DMS 273 (cell line): ENCODE measurements at regions not wholly inside any gene's neighbourhood (a gene's known extent, or its start where the extent isn't known, plus 50 kb on each side); places are given as distances from the start of the nearest gene placed in this dataset.
A peak's percentile ranks its signal among the peaks of the same experiment; 100 is the strongest.
"Not testable (repeated sequence)": the region's sequence is repeated elsewhere in the genome, so short reads cannot be mapped to it uniquely, and the experiment has no call there.

Experiments used
- DNase-seq: peaks from one replicate; lab custom pipeline; 2025; ENCODE audit not compliant: unreplicated experiment; lab: John Stamatoyannopoulos, UW

DNA sequence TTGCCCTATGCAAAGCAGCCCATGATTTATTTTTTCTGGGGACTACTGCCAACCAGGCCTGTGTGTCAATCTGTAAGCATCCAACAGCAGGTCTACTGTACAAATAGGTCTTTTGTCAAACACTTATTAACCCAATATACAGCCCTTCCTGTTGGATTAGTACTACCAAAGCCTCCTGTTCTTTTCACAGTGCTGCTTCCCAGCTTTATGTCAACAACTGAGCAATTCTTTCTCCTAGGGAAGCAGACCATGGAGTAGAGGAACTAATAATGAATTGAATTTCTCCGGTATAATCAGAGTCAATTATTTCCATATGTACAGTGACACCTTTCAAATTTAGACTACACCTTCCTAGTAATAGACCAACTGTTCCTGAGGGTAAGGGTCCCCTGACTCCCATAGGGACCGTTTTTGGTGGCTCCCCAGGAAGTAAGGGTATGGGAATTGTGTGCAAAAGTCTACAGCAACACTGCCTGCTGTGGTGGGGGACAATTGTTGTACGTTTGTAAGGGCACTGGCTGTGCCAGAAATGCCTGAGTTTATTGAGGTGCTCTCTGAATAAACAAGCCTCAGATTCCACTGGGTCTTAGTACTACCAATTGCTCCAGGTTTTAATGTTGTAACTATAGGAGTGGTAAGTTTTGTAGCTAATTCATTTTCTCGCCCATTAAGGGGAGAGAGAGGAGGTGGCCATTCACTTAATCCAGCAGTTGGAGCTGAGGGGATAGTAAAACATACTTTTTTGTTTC, 286.1 kb upstream of the MTPN start:
- DNase-seq: not testable (repeated sequence)

DNA sequence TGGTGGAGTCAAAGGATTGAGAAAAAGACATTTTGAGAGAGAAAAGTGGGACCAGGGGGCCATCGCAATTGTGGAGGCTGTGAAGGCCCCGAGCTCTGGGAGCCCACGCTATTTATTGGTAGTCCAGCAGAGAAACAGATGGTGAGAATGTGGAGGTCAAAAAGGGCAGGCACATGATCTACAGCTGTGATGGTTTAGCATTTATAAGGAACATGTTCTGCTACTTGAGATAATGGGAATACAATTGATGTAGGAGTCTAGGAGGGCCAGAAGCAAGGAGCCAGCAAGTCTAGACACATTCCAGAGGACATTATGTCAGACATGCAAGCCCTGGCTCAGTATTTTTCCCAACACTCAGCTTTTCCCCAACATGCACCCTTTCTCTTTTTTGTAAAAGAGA, 283.4 kb upstream of the MTPN start:
- DNase-seq: not testable (repeated sequence)

DNA sequence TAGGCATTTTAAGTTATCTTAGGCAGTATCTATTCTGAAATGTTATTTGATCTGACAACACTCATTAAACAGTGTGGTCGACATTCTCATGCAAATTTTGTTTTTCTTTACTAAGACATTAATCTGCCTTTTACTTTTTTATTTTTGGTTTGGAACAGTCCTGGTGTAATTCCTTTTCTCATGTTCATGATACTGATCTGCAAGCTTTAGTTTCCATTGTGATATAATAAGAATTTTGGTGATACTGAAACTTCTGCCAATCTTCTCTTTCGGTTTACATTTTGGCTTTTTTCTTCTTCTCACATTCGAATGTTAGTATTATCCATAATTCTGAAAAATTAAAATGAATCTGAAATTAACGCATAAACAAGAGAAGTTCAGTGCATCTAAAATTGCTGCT, 281.9 kb upstream of the MTPN start:
- no peak for DNase-seq

DNA sequence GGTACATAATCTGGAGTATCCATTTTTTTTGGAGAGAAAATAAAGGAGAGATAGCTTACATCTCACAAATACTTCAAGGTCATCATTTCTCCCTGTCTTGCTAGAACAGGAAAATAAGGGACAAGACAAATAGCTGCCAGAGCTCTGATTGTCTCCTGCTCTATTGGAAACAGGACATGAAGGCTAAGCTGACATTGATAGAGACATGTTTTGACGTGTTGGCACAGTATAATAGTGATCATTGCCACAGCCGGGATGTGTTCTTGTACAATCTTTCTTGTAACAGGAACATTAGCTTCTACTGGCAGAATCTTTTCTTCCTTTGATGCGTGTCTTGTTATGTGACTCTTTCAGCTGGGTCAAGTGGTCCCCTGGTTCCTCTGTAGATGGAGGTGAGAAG, 279.3 kb upstream of the MTPN start:
- no peak for DNase-seq

DNA sequence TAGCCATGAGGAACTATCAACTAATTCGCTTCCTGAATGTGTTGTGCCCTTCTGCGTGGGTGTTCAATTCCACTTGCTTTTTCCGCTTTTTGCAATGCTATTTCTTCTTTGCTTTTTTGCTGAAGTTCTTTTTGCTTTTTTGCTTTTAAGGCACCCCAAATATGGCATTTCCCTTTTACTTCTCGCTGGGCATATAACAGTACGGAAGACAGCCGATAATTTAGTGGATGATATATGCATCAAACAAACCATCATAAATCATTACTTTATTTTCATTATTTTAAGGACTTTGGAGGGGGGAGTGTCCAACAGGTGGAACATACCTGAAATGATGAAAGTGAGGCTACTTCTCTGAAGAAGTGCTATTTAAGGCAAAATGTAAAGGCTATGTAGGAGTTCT, 277.0 kb upstream of the MTPN start:
- no peak for DNase-seq

DNA sequence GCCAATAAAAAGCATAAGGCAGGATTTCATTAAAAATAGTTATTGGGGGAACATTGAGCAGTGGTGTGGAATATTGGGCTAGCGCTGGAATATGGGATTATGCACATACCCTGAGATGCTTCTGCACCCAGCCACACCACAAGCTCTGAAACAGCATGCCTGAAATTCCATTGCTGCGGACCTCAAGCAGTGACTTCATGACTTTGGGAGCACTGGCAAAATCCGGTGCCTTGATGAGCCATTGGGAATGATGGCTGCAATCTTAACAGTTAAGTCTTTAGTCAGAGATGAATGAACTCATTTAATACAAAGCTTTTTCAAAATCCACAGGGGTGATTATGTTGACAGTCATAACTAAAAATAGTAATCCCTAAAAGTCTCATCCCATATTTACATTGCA, 274.7 kb upstream of the MTPN start:
- DNase-seq: no peak

DNA sequence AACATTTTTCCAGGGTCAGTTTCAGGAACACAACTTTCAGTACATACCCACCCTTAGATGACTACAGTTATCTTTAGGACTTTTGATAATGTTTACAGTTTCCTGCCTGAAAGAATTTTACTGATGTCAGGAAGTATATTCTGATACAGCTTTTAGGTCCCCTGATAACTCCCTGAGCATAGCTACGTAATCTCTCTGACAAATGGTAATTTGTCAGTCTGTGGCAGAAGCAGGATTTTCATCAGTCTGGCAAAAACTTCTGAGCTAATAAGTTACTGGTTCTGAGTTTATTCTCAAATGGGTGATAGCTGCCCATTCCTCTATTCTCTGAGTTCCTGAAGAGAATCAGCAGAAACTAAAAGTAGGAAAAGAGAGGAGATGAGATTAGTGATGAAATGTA, 270.1 kb upstream of the MTPN start:
- DNase-seq: no peak

DNA sequence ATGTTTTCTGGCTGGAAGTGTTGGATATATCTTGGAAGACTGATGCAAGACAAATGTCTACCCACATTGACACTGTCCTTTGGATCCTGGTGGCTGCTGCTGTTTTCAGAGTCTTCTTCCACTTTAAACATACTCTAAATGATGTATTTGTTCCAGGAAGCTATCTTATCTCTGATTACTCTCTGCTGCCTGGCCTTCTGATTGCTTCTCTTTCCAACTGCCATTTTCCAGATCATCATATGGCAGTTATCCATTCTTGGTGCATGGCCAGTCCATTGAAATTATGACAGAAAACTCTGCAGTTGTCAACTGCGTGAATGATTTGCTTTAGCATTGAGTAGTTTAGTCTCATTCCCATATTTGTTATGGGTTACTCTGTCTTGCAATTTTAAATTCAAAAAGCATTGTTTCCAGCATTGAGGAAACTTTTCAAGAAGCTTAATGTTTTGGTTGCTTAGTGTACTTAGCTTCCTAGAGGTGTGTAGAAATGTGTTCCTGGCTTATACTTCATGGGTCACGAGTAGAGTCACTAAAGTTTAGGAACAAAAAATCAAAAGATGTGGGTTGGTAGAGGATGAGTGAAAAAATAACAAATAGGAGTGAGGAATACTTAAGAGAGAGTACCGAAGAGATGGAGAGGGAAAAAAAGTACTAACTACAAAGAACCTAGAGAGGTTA, 268.3 kb upstream of the MTPN start:
- no peak for DNase-seq

DNA sequence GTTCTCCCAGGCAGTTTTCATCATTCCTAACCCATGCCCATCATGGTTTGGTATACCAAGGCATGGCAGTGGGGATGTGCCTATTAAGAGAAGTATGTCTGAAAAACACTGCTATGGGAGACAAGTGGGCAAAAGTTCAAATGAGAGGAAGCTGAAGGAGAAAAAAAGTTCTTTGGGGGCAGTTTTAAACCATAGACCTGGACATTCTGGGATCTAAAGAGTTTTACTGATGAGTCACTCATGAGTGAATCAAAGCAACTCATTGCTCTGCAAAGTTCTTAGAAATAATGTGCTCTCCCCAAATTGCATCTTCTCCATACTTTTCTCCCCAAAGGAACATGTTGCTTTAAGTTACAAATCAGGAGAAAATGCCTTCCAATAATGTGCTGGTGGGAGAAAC, 256.9 kb upstream of the MTPN start:
- no peak for DNase-seq

DNA sequence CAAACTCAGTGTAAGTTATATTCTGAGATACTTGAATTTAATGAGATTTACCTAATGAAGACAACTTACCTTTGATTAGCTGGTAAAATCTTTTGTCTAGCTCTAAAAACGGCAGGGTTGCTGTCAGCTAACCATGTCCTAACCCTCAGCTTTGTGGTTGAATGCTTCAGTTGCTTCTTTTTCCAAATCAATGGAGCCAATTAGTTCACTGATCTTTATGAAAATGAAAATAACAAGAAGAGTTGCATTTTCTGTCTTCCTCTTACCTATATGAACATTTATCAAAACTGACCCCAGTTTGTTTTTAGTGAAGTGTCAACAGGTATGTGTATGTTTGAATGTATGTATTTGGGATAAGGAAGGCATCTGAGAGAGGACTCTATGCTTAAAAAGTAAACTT, 253.1 kb upstream of the MTPN start:
- DNase-seq: no peak

DNA sequence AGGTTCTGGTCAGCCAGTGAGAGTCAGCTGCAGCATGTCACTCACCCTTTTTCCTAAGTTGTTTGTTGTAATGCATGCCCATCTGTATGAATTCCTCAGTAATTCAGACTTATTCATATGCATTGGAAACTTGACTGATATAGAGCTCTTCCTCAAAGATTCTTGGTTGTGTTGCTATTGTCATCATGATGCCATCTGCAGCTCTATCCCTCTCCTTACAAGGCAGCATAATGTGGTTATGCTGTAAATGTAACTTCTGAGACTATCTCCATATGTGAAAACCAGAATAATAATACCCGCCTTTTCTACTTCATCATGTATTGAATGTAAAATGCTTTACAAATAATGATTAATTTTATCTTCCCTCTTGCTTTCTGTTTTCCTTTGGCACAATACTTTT, 252.6 kb upstream of the MTPN start:
- no peak for DNase-seq

DNA sequence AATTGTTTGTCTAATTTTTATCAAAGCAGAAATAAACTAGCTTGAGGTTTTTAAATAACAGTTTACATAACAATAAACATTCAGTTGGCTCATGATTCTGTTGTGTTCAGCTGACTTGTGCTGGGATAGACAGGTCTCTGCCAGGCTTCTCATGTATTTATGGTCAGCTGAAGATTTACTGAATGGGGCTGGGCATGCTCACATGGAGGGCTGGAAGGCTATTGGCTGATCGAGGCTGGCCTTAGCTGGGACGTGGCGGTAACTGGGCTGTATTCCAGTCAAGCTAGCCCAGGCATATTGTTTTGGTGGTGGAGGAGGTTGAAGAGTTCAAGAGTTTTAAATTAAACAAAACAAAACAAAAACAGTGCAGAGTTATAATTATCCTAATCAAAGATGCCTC, 251.0 kb upstream of the MTPN start:
- no peak for DNase-seq

DNA sequence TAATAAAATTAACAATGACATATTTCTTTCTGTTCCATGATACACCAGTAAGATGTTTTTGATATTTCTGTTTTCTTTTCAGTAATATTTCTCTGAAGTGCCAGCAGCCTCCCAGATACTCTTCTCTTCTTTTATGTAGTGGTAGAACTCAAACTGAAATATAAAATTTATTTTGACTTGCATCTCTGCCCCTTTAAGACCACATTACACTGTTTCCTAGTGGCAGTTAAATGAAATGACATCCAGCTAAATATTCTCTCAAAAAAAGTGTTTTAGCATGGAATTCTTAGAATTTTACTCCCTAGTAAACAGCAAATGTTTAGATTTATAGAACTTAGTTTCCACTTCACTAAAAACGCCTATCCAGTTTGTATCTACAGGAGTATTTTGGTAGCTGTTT, 237.2 kb upstream of the MTPN start:
- no peak for DNase-seq

DNA sequence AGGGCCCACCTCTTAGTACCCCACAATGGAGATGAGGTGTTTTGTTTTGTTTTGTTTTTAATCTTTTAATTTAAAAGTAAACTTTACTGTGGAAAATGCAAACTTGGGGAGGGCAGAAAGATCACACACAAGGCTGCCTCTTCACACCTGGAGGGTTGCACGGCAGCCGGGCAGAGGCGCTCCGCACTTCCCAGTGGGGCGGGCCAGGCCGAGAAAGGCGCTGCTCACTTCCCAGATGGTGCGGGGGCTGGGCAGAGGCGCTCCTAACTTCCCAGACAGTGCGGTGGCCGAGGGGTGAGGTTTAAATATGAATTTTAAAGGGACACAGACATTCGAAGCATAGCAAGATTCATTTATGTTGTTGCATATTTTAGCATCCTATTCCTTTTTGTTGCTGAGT, 235.9 kb upstream of the MTPN start:
- peak; percentile 3 for DNase-seq

DNA sequence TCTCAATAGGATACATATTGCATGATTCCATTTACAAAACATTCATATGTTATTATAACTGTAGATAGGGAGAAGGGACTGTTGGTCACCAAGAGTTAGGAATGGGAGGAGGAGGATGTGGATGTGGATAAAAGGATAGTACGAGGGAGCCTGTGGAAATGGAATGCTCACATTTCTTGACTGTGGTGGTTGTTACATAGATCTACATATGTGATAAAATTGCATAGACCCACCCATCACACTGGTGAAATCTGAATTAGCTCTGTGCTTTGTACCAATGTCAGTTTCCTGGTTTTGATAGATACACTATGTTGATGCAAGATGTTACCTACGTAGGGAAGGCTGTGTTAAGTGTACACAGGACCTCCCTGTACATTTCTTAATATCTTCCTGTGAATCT, 233.5 kb upstream of the MTPN start:
- no peak for DNase-seq

DNA sequence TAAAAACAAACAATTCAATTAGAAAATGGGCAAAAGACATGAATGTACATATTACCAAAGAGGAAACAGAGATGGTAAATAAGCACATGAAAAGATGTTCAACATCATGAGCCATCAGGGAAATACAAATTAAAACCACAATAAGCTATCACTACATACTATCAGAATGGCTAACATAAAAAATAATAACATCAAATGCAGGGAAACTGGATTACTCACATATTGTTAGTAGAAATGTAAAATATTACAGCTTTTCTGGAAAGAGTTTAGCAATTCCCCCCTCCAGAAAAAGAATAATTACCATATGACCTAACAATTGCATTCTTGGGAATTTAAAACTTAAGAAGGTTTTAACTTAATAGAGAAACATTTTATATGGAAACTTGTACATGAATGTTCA, 232.9 kb upstream of the MTPN start:
- no peak for DNase-seq

DNA sequence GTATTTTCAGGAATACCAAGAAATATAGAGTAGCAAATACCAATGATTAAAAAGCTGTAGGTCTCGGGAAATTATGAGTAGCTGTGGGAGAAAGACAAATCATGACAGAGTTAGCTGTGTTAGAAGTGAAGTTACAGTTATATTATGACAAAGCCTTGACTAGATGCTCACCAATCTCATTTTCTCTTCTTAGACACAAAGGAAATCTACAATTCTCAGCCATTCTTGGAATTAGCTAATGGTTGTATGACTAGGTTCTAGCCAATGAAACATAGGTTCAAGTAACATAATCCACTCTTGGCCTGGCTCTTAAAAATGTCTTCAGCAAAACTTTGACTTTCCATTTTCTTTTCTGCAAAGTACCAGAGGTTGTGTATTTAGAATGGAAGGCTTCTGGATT, 228.8 kb upstream of the MTPN start:
- no peak for DNase-seq

DNA sequence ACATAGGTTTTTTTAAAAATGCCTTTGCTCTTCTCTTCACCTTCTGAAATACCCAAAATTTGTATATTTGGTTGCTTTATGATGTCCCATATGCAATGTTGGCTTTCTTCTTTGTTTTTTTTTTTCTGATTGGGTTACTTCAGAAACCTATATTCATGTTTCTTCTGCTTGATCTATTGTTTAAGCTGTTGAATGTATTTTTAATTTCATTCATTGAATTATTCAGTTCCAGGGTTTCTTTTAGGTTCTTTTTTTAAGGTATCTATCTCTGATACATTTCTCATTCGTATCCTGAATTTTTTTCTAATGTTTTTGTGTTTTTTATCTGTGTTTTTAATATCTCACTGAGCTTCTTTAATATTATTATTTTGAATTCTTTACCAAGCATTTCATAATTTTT, 221.0 kb upstream of the MTPN start:
- DNase-seq: no peak

DNA sequence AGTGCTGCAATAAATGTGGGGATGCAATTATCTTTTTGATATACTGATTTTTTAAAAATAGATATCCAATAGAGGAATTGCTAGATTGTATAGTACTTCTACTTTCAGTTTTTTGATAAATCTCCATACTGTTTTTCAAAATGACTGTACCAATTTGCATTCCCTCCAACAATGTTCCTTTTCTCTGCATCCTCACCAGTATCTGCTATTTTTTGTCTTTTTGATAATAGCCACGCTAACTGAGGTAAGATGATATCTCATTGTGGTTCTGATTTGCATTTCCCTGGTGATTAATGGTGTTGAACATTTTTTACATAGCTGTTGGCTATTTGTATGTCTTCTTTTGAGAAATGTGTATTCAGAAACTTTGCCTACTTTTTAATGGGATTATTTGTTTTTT, 217.7 kb upstream of the MTPN start:
- no peak for DNase-seq

DNA sequence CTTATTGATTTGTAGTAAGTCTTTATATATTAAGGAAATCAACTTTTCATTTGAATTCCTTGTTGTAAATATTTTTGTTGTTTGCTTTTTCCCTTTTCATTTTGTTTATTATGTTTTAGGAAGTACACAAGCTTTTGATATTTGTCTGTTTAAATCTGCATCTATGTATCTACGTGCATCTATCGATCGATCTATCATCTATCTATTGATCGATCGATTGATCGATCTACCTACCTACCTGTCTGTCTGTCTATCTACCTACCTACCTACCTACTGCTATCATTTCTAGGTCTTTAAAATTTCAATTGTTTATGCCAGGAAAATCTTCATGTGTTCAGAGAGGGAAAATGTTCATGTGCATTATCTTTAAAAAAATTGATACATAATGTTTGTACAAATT, 216.8 kb upstream of the MTPN start:
- no peak for DNase-seq

DNA sequence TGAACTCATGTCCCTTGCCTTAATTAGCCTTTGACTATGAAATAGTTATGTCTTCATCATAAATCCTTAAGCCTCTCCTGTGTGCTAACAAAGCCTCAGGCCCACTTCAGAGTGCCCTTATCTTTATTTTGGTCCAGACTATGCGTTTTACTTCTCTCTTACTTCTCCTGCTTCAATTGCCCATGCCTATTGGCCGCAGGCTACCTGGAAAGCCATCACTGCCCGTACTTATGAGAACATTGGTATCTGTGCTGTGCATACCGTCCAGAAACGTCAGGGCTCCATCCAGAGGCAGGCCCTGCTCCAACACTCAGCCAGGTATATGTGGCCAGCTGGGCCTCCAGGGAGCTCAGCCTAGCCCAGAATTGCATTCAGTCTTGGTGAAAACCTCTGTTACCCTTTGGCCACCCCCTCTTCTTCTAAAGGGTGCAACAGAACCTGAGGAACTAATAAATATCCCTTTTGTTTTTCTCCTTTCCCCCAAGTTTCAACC, 212.4 kb upstream of the MTPN start:
- DNase-seq: no peak

DNA sequence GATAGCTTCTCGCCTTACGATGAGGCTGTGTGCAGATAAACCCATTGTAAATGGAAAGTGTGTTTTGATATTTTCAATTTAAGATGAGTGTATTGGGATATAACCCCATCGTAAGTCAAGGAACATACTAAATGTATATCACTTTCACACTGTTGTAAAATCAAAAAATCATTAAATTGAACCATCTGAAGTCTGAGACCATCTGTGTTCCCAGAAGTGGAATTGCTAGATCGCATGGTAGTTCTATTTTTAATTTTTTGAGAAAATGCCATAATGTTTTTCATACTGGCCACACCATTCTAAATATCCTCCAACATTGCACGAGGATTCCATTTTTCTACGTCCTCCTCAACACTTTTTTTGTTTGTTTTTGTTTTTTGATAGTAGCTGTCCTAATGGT, 209.1 kb upstream of the MTPN start:
- no peak for DNase-seq

DNA sequence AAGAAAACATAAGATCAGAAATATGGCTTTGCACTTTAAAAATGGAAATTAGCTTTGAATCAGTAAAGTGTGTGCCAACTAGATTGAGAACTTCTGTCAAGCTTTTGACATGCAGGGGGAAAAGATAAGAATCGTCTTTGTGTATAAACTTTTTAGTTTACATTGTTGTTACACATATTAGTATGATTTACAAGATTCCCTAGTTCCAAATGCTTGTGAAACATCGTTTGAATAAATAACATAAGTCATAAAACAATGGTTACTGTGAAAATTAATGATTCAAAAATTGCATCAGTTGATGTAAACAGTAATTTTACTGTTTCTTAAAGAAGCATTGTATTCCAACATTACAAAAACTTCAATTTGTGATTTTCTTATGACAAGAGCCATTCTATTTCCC, 207.6 kb upstream of the MTPN start:
- no peak for DNase-seq
